AG09309 (cell line): ENCODE measurements at regions not wholly inside any gene's neighbourhood (a gene's known extent, or its start where the extent isn't known, plus 50 kb on each side); places are given as distances from the start of the nearest gene placed in this dataset.
"Not testable (repeated sequence)": the region's sequence is repeated elsewhere in the genome, so short reads cannot be mapped to it uniquely, and the experiment has no call there.

Experiments used
- DNase-seq: peaks from one replicate; pipeline ENCODE4 v3.0.0-alpha.2; 2010; ENCODE audit warnings: low read depth
- H3K4me3 ChIP-seq: 2 replicates; pipeline ENCODE4 v1.5.1; 2011; ENCODE audit warnings: mild to moderate bottlenecking, low read depth, low read length, moderate library complexity; ENCODE audit not compliant: control insufficient read depth
- TF ChIP-seq, protein P1 (sequence below): IDR thresholded peaks from 2 replicates; pipeline ENCODE4 v1.5.1; 2011; ENCODE audit warnings: mild to moderate bottlenecking, low read depth, low read length, inconsistent platforms; ENCODE audit not compliant: insufficient read depth, control insufficient read depth; ENCODE audit errors: missing control alignments

DNA sequence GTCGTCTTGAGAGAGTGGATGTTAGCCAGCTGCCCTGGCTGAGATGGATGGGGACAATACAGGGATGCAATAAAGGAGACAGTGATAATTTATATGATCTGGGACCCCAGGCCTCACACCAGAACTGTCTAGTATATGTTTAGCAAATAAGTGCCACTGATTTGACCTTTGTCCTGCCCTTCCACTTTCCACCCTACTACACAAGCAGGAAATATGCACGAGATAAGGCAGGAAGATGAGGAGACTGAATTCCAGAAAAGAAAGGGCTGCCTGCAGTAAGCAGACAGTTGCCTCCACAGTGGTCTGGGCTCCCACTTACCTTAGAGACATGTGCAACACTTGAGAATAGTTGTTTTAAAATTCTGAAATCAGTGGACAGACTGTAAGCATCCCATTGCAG, 80.2 kb upstream of the ZNF91 start:
- DNase-seq = no peak
- H3K4me3 ChIP-seq = no peak overlapping the region
- TF ChIP-seq, protein P1, sequence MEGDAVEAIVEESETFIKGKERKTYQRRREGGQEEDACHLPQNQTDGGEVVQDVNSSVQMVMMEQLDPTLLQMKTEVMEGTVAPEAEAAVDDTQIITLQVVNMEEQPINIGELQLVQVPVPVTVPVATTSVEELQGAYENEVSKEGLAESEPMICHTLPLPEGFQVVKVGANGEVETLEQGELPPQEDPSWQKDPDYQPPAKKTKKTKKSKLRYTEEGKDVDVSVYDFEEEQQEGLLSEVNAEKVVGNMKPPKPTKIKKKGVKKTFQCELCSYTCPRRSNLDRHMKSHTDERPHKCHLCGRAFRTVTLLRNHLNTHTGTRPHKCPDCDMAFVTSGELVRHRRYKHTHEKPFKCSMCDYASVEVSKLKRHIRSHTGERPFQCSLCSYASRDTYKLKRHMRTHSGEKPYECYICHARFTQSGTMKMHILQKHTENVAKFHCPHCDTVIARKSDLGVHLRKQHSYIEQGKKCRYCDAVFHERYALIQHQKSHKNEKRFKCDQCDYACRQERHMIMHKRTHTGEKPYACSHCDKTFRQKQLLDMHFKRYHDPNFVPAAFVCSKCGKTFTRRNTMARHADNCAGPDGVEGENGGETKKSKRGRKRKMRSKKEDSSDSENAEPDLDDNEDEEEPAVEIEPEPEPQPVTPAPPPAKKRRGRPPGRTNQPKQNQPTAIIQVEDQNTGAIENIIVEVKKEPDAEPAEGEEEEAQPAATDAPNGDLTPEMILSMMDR = no peak

DNA sequence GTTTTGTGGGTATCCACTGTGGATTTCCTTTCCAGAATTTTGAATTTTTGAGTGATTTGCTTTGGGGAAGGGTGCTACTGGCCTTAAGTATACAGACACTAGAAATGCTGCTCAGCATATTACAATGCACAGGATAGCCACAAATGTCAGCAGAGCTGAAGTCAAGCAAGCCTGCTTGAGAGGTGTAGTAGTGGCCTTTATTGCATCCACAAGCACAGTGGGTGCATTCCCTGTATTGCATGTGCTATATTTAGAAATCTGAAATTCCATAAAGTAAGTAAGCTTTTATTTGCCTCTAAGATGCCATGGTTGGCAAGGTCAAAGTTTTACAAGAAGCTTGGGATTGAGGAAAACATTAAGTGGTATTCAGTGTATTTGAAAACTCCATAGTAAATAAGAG, 79.5 kb upstream of the ZNF91 start:
- DNase-seq = no peak
- TF ChIP-seq, protein P1 = no peak
- H3K4me3 ChIP-seq = no peak overlapping the region

- TF ChIP-seq, protein P1 = no peak
- H3K4me3 ChIP-seq = no peak overlapping the region
- no peak for DNase-seq
Observed at GRCh38 chr19:23474172-23474571, 78.9 kb upstream of the ZNF91 start.

DNA sequence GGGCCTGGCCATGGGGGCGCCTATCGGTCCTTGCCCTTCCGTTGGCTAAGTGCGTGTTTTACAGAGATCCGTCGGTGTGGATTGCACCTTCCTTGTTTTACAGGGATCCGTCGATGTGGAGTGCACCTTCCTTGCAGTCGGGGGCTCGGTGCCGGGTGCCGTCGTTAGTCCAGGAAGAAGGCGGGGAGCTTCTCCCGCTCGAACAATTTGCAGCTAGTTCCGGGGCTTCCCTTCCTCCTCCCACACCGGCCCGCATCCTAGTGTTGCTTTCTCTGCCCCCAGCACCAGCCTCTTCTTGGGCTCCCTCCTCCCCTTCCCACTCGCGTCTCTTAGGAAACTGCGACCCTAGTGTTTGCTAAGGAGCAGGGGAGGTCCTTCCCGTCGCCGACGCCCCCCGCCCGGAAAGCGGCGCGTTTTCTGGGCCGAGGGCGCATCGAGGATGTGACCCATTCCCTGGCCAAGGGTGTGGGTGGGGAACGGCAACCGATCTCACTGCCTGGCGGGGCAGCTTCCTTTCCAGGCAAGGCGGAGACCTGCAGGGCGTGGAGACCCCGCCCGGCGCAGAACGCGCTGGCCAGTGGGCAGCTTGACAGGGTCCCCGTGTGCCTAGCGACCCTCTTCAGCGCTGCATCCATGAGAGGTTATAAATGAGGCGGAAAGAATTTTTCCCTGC, 75.7 kb upstream of the ZNF91 start:
- DNase-seq = no peak
- TF ChIP-seq, protein P1 = no peak
- peak overlapping the region; percentile 6 for H3K4me3 ChIP-seq

- not testable (repeated sequence) for DNase-seq, H3K4me3 ChIP-seq
Observed at GRCh38 chr19:23464349-23464748, 69.1 kb upstream of the ZNF91 start.

DNA sequence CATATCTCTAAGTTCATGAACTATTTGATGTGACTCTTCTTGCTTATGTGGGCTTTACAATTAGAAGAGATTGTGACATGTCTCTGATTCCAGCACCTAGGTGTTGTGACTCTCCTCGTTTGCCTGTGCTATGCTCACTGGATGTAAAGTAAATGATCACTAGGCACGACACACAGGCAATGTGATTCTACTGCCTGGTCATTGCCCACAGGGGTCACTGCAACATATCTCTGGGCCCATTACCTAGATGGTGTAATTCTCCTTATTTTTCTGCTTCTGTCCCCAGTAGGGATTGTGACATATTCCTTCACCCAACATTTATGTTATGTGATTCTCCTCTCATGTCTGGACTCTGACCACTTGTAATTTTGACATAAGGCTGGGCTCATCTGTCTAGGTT, 65.8 kb upstream of the ZNF91 start:
- TF ChIP-seq, protein P1 = no peak
- no peak overlapping the region for H3K4me3 ChIP-seq
- no peak for DNase-seq

GRCh38 chr19:23460656-23461055, 65.4 kb upstream of the ZNF91 start:
- TF ChIP-seq, protein P1 = no peak
- DNase-seq = no peak
- H3K4me3 ChIP-seq = no peak overlapping the region
